Astrocyte (in vitro differentiated cells and primary cell): ENCODE measurements at regions not wholly inside any gene's neighbourhood (a gene's known extent, or its start where the extent isn't known, plus 50 kb on each side); places are given as distances from the start of the nearest gene placed in this dataset.
A peak's percentile ranks its signal among the peaks of the same experiment; 100 is the strongest.

ENCODE experiments used
- DNase-seq: peaks from one replicate; pipeline ENCODE4 v3.0.0-alpha.2; 2010; ENCODE audit warnings: low read depth
- FAIRE-seq: peaks from 2 replicates; lab custom pipeline; 2011; peaks lifted over from hg19 to GRCh38; lab: Jason Lieb, UNC
- H2AFZ ChIP-seq: 2 replicates; pipeline ENCODE4 v1.6.0; 2012; ENCODE audit warnings: low read depth, low read length, inconsistent platforms
- H3K27ac ChIP-seq: 2 replicates; pipeline ENCODE4 v1.5.1; 2011; ENCODE audit warnings: low read depth, low read length, inconsistent platforms
- H3K27me3 ChIP-seq: 2 replicates; pipeline ENCODE4 v1.6.0; 2011; ENCODE audit warnings: low read length, inconsistent platforms; ENCODE audit not compliant: insufficient read depth
- H3K36me3 ChIP-seq: 2 replicates; pipeline ENCODE4 v1.5.1; 2011; ENCODE audit warnings: low read length, inconsistent platforms; ENCODE audit not compliant: insufficient read depth
- H3K4me1 ChIP-seq: 2 replicates; pipeline ENCODE4 v1.5.1; 2011; ENCODE audit warnings: low read length, inconsistent platforms; ENCODE audit not compliant: insufficient read depth
- H3K4me2 ChIP-seq: 2 replicates; pipeline ENCODE4 v1.6.0; 2012; ENCODE audit warnings: low read length, inconsistent platforms
- H3K4me3 ChIP-seq: 2 replicates; pipeline ENCODE4 v1.5.1; 2011; ENCODE audit warnings: low read depth, mild to moderate bottlenecking, low read length, inconsistent platforms; ENCODE audit not compliant: insufficient read depth
- H3K79me2 ChIP-seq: 2 replicates; pipeline ENCODE4 v1.6.0; 2012; ENCODE audit warnings: mild to moderate bottlenecking, low read length, inconsistent platforms; ENCODE audit not compliant: insufficient read depth
- H3K9ac ChIP-seq: 2 replicates; pipeline ENCODE4 v1.6.0; 2012; ENCODE audit warnings: mild to moderate bottlenecking, low read length, inconsistent platforms
- H3K9me3 ChIP-seq: 2 replicates; pipeline ENCODE4 v1.5.1; 2012; ENCODE audit warnings: low read depth, mild to moderate bottlenecking, low read length, inconsistent platforms; ENCODE audit not compliant: insufficient read depth
- H4K20me1 ChIP-seq: 2 replicates; pipeline ENCODE4 v1.6.0; 2012; ENCODE audit warnings: low read length, inconsistent platforms; ENCODE audit not compliant: insufficient read depth
- H3K27ac Mint-ChIP-seq: one replicate; pipeline ENCODE4 v1.8.0; 2021; ENCODE audit warnings: mild to moderate bottlenecking, mixed read lengths; ENCODE audit not compliant: unreplicated experiment
- H3K27me3 Mint-ChIP-seq: one replicate; pipeline ENCODE4 v1.8.0; 2021; ENCODE audit warnings: low read depth, mixed read lengths; ENCODE audit not compliant: unreplicated experiment
- H3K36me3 Mint-ChIP-seq: one replicate; pipeline ENCODE4 v1.8.0; 2021; ENCODE audit warnings: low read depth, mixed read lengths; ENCODE audit not compliant: unreplicated experiment
- H3K4me1 Mint-ChIP-seq: one replicate; pipeline ENCODE4 v1.8.0; 2021; ENCODE audit warnings: low read depth, mixed read lengths; ENCODE audit not compliant: unreplicated experiment
- H3K4me3 Mint-ChIP-seq: one replicate; pipeline ENCODE4 v1.8.0; 2021; ENCODE audit warnings: mild to moderate bottlenecking, moderate library complexity, mixed read lengths; ENCODE audit not compliant: unreplicated experiment
- H3K9me3 Mint-ChIP-seq: one replicate; pipeline ENCODE4 v1.8.0; 2021; ENCODE audit warnings: mild to moderate bottlenecking, mixed read lengths; ENCODE audit not compliant: unreplicated experiment
- EZH2 ChIP-seq: IDR thresholded peaks from 2 replicates; pipeline ENCODE4 v1.6.1; 2012; ENCODE audit warnings: mild to moderate bottlenecking, low read length, inconsistent platforms; ENCODE audit not compliant: insufficient read depth
- TF ChIP-seq, protein P1 (sequence below): IDR thresholded peaks from 2 replicates; pipeline ENCODE4 v1.5.1; 2011; ENCODE audit warnings: low read depth, mild to moderate bottlenecking, inconsistent platforms, low read length, moderate library complexity; ENCODE audit not compliant: insufficient read depth

DNA sequence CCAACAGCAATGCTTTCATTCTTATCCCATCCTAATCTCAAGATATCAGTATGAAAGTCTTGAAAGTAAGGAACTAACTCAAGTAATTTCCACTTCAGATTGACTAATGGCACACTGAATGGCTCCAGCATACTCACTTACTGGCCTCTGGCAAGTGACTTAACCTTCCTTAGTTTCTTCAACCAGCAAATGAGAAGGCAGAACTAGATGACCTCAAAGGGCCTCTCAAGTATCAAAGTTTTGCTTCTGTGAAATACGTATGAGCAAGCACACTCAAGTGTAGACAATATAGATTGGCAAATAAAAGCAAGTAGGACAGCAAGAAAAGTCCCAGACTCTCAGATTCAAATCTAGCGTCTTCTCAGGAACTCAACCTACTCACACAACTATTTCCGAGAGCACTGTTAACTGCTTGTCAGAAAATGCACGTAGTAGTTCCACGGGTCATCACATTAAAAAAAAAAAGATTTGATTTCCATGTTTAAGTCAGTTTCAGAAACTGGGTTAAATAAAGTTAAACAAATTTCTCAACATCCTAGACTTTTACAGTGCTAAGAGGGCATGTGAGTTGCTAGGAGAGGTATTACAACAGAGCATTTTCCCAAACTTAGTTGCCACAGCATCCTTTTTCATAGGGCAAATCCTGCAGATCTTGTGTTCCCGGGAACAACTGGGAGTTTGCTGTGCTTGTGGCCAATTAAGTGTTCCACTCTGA, 276.9 kb upstream of the KLF14 start:
- H3K4me2 ChIP-seq = no peak overlapping the region
- Mint-ChIP-seq H3K36me3 (peaks cover 12% of the 10 kb centered on the region), H3K4me3 (peak overlapping the region; percentile 71), H3K27ac (peak overlapping the region; percentile 27), H3K27me3 (no peaks in the 10 kb centered on the region), H3K9me3 (no peaks in the 10 kb centered on the region), H3K4me1 (peaks cover 57% of the 10 kb centered on the region)
- H3K9ac ChIP-seq = no peak overlapping the region
- H3K4me1 ChIP-seq = peaks cover 42% of the 10 kb centered on the region
- no peaks in the 10 kb centered on the region for H3K9me3 ChIP-seq
- H3K4me3 ChIP-seq = no peak overlapping the region
- no peak for TF ChIP-seq EZH2
- TF ChIP-seq, protein P1, sequence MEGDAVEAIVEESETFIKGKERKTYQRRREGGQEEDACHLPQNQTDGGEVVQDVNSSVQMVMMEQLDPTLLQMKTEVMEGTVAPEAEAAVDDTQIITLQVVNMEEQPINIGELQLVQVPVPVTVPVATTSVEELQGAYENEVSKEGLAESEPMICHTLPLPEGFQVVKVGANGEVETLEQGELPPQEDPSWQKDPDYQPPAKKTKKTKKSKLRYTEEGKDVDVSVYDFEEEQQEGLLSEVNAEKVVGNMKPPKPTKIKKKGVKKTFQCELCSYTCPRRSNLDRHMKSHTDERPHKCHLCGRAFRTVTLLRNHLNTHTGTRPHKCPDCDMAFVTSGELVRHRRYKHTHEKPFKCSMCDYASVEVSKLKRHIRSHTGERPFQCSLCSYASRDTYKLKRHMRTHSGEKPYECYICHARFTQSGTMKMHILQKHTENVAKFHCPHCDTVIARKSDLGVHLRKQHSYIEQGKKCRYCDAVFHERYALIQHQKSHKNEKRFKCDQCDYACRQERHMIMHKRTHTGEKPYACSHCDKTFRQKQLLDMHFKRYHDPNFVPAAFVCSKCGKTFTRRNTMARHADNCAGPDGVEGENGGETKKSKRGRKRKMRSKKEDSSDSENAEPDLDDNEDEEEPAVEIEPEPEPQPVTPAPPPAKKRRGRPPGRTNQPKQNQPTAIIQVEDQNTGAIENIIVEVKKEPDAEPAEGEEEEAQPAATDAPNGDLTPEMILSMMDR = no peak
- H3K27me3 ChIP-seq = no peaks in the 10 kb centered on the region
- no peak overlapping the region for H3K27ac ChIP-seq
- peaks cover 9% of the 10 kb centered on the region for H3K79me2 ChIP-seq
- DNase-seq (peak; percentile 53), FAIRE-seq (no peak)
- no peaks in the 10 kb centered on the region for H4K20me1 ChIP-seq
- H2AFZ ChIP-seq = no peak overlapping the region
- no peaks in the 10 kb centered on the region for H3K36me3 ChIP-seq

DNA sequence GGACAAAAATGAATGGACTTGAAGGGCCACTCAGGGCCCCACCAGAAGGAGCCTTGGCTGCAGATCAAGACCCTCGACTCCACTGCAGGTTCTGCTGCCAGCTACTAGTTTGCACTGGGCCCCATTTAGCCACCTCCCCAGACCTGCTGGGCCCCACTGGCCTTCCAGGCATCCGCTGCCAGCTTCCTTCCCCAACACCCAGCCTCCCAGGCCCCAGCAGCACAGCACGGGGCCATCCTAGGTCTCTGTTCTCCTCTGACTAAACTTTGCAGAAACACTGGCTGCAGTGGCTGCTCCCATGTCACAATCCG, 277.4 kb upstream of the KLF14 start:
- TF ChIP-seq EZH2 = no peak
- TF ChIP-seq, protein P1 = no peak
- H3K27me3 Mint-ChIP-seq = no peaks in the 10 kb centered on the region
- H3K79me2 ChIP-seq = peaks cover 9% of the 10 kb centered on the region
- H3K4me1 ChIP-seq = peaks cover 43% of the 10 kb centered on the region
- H3K36me3 ChIP-seq = no peaks in the 10 kb centered on the region
- no peak for DNase-seq
- no peaks in the 10 kb centered on the region for H3K9me3 ChIP-seq
- no peaks in the 10 kb centered on the region for H3K27me3 ChIP-seq
- H3K4me3 ChIP-seq = no peak overlapping the region
- H3K4me3 Mint-ChIP-seq = no peak overlapping the region
- H4K20me1 ChIP-seq = no peaks in the 10 kb centered on the region
- peaks cover 12% of the 10 kb centered on the region for H3K36me3 Mint-ChIP-seq
- no peak overlapping the region for H3K27ac ChIP-seq
- peak overlapping the region; percentile 24 for H3K27ac Mint-ChIP-seq
- no peak for FAIRE-seq
- H2AFZ ChIP-seq = no peak overlapping the region
- H3K9ac ChIP-seq = no peak overlapping the region
- no peak overlapping the region for H3K4me2 ChIP-seq
- H3K9me3 Mint-ChIP-seq = no peaks in the 10 kb centered on the region
- peaks cover 62% of the 10 kb centered on the region for H3K4me1 Mint-ChIP-seq

- Histone ChIP-seq H3K4me2 (peak overlapping the region; percentile 48), H2AFZ (no peak overlapping the region), H3K9me3 (no peaks in the 10 kb centered on the region), H3K4me3 (no peak overlapping the region), H3K9ac (no peak overlapping the region), H3K27me3 (no peaks in the 10 kb centered on the region), H3K27ac (peak overlapping the region; percentile 36), H3K79me2 (peaks cover 9% of the 10 kb centered on the region), H3K36me3 (no peaks in the 10 kb centered on the region), H4K20me1 (no peaks in the 10 kb centered on the region), H3K4me1 (peaks cover 43% of the 10 kb centered on the region)
- Mint-ChIP-seq H3K27me3 (no peaks in the 10 kb centered on the region), H3K36me3 (peaks cover 14% of the 10 kb centered on the region), H3K9me3 (no peaks in the 10 kb centered on the region), H3K4me3 (no peak overlapping the region), H3K27ac (no peak overlapping the region), H3K4me1 (peaks cover 64% of the 10 kb centered on the region)
- no peak for TF ChIP-seq EZH2
- TF ChIP-seq, protein P1 = no peak
- DNase-seq (peak; percentile 81), FAIRE-seq (no peak)
Measured at GRCh38 chr7:131011976-131012375, 278.0 kb upstream of the KLF14 start.
